Epithelial cell of esophagus (primary cell): ENCODE measurements at regions not wholly inside any gene's neighbourhood (a gene's known extent, or its start where the extent isn't known, plus 50 kb on each side); places are given as distances from the start of the nearest gene placed in this dataset.

Experiments
- DNase-seq: peaks from one replicate; pipeline ENCODE4 v3.0.0; 2010; ENCODE audit warnings: low read depth
- H3K4me3 ChIP-seq: 2 replicates; pipeline ENCODE4 v1.5.1; 2011; ENCODE audit warnings: mild to moderate bottlenecking, low read length, control low read depth
- CTCF ChIP-seq: IDR thresholded peaks from 2 replicates; pipeline ENCODE4 v1.5.1; 2011; ENCODE audit warnings: low read depth, mild to moderate bottlenecking, low read length, control low read depth, inconsistent platforms; ENCODE audit not compliant: insufficient read depth; ENCODE audit errors: missing control alignments

GRCh38 chr20:48339986-48340882 is 487.6 kb downstream of the PREX1 start:
- no peak for DNase-seq
- H3K4me3 ChIP-seq, result no peak overlapping the region
- no peak for TF ChIP-seq CTCF

GRCh38 chr20:48339190-48339985 is 488.4 kb downstream of the PREX1 start:
- TF ChIP-seq CTCF, result no peak
- DNase-seq, result no peak
- no peak overlapping the region for H3K4me3 ChIP-seq

- no peak for TF ChIP-seq CTCF
- DNase-seq, result no peak
- no peak overlapping the region for H3K4me3 ChIP-seq
Observed at GRCh38 chr20:48338717-48339116, 489.1 kb downstream of the PREX1 start.

- no peak for DNase-seq
- no peak for TF ChIP-seq CTCF
- no peak overlapping the region for H3K4me3 ChIP-seq
Observed at GRCh38 chr20:48336597-48336996, 491.2 kb downstream of the PREX1 start.

- no peak overlapping the region for H3K4me3 ChIP-seq
- no peak for DNase-seq
- TF ChIP-seq CTCF, result no peak
Observed at GRCh38 chr20:48335308-48336050, 492.3 kb downstream of the PREX1 start.

- no peak for TF ChIP-seq CTCF
- no peak for DNase-seq
- no peak overlapping the region for H3K4me3 ChIP-seq
Observed at GRCh38 chr20:48333707-48334106, 494.1 kb downstream of the PREX1 start.
